ENCODE measurements at regions not wholly inside any gene's neighbourhood (a gene's known extent, or its start where the extent isn't known, plus 50 kb on each side); places are given as distances from the start of the nearest gene placed in this dataset.

DNA sequence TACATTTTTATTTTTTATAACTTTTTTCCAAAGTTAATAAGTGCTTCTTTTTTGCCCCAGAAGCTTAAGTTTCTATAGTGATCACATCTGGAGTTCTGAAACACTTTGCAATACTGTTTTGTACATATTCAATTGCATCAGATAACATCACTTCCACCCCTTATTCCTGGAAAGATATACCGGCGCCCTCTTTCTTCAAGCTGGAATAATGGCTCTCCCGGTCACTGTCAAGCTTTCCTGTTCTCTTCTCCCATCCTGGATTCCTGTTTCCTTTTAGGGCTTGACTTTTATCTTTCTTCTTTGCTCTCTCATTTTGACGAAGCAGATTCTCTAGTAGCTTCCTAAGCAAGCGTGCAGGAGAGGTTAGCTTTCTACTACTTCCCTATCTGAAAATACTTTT lies 1866.8 kb downstream of the MRPL39 start:
- TF ChIP-seq, protein P1, sequence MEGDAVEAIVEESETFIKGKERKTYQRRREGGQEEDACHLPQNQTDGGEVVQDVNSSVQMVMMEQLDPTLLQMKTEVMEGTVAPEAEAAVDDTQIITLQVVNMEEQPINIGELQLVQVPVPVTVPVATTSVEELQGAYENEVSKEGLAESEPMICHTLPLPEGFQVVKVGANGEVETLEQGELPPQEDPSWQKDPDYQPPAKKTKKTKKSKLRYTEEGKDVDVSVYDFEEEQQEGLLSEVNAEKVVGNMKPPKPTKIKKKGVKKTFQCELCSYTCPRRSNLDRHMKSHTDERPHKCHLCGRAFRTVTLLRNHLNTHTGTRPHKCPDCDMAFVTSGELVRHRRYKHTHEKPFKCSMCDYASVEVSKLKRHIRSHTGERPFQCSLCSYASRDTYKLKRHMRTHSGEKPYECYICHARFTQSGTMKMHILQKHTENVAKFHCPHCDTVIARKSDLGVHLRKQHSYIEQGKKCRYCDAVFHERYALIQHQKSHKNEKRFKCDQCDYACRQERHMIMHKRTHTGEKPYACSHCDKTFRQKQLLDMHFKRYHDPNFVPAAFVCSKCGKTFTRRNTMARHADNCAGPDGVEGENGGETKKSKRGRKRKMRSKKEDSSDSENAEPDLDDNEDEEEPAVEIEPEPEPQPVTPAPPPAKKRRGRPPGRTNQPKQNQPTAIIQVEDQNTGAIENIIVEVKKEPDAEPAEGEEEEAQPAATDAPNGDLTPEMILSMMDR (IDR thresholded peaks at IDR 0.05; ENCODE audit: control insufficient read depth, insufficient read depth, low read depth, low read length, missing control alignments): no peak
- H3K4me3 ChIP-seq (ENCODE audit: control insufficient read depth, low read depth, low read length): no peak overlapping the region
- DNase-seq (ENCODE audit: low read depth): no peak

DNA sequence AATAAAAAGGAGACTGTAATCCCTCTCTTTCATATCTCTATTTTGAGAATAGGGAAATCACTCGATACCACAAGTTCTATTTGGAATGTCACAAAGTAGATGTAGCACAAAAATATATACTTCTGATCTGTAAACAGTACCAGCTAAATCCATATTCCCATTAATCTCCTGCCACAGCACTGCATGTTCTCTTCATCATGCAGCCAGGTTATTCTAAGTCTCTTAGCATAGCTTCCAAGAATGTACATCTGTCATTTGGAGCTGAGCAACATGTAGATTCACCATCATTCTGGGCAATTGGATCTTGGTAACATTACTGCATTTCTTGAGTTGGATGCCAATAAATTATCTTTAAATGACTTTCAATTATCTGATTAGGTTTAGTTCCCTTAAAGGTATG lies 1874.5 kb downstream of the MRPL39 start:
- TF ChIP-seq, protein P1 (IDR thresholded peaks at IDR 0.05; ENCODE audit: control insufficient read depth, insufficient read depth, low read depth, low read length, missing control alignments): no peak
- DNase-seq (ENCODE audit: low read depth): no peak
- H3K4me3 ChIP-seq (ENCODE audit: control insufficient read depth, low read depth, low read length): no peak overlapping the region

DNA sequence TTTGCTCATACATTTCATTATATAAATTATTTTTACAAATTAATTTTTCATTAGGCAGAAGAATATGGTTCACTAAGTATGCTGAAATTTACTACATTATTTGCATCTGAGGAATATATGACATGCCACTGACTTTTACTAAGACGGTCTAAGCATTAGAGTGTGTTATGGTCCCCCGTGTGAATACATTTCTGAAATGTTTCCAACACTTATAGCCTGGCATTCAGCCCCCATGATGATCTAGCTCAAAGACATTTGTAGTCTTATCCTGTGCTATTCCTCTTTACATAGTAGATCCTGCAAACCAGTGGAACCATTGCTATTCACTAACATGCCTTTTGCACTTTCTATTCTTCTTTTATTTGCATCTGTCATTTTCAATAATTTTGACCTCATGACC lies 1878.0 kb downstream of the MRPL39 start:
- H3K4me3 ChIP-seq (ENCODE audit: control insufficient read depth, low read depth, low read length): no peak overlapping the region
- DNase-seq (ENCODE audit: low read depth): no peak
- TF ChIP-seq, protein P1 (IDR thresholded peaks at IDR 0.05; ENCODE audit: control insufficient read depth, insufficient read depth, low read depth, low read length, missing control alignments): no peak

DNA sequence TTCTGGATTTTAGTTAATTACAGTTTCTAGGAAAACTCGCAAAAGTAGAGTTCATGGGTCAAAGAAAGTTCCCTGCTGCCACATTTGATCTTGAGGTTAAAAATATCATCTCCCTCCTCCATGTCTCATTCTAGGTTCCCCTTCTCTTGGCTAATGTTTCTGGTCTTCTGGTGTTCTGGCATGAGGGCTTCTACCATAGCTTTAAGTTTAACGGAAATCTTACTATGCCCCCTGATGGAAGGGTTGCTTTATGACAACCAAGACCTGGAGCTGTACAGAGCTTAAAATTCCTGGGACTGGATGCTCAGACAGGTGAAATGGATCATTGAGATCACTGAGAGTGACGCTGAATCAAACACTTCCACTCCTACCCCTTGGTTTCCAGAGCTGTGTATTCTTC lies 1881.7 kb downstream of the MRPL39 start:
- TF ChIP-seq, protein P1 (IDR thresholded peaks at IDR 0.05; ENCODE audit: control insufficient read depth, insufficient read depth, low read depth, low read length, missing control alignments): no peak
- DNase-seq (ENCODE audit: low read depth): no peak

DNA sequence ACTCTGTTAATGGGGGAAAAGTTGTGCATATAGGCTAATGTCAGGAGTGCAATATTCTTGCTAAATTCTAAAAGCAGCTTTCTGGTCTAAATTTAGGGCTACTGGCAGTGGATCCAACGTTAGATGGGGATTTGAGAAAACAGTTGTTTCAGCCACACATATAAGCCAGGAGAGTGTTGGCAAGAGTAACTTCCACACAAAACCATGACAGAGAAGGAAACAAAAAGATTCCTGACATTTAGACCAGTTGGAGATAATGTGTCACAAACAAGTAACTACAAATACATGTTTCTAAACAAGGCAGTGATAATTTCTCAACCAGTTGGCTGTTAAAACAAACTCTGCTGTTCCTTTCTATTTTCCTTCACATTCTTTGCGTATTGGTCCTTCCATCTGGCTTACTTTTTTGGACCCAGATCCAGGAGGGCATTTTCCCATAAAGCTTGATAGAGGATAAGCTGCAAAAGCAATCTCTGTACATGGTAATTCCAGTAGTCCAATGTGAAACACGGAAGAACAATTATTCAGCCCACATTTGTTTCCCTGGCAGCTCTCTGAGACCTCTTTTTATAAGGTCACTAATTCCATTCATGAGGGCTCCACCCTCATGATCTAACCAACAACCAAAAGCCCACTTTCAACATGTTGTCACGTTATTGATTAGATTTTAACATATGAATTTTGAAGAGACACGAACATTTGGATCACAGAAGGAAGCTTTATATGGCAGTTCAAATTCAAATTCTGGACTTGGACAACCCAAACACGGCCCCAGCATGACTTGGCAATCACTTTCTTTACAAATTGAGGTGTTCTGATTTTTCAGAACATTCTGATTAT lies 1888.6 kb downstream of the MRPL39 start:
- TF ChIP-seq, protein P1 (IDR thresholded peaks at IDR 0.05; ENCODE audit: control insufficient read depth, insufficient read depth, low read depth, low read length, missing control alignments): no peak
- DNase-seq (ENCODE audit: low read depth): no peak
- H3K4me3 ChIP-seq (ENCODE audit: control insufficient read depth, low read depth, low read length): no peak overlapping the region

More for the DNA sequence above, 1881.7 kb downstream of the MRPL39 start:
- no peak overlapping the region for H3K4me3 ChIP-seq (ENCODE audit: control insufficient read depth, low read depth, low read length)

DNA sequence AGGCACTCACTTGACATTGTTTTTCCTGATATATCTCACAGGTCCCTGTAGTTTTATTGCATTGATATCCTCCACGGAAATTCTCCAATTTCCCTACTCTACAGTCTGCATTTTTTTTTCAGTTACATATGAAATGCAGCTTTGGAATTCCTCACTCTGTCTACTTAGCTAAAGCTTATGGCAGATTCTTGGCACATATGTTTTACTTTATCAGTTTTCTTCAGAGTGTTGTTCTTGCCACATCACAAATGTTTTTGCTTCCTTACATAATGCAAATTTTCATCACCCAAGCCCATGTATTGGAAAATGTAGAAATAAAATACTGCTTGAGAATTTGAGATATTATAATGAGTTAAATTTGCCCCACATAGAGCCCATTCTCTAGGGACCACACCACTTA lies 1895.1 kb downstream of the MRPL39 start:
- TF ChIP-seq, protein P1 (IDR thresholded peaks at IDR 0.05; ENCODE audit: control insufficient read depth, insufficient read depth, low read depth, low read length, missing control alignments): no peak
- no peak for DNase-seq (ENCODE audit: low read depth)
- no peak overlapping the region for H3K4me3 ChIP-seq (ENCODE audit: control insufficient read depth, low read depth, low read length)

Measured in AG09309 (cell line).